ENCODE measurements at regions not wholly inside any gene's neighbourhood (a gene's known extent, or its start where the extent isn't known, plus 50 kb on each side); places are given as distances from the start of the nearest gene placed in this dataset.
"Not testable (repeated sequence)": the region's sequence is repeated elsewhere in the genome, so short reads cannot be mapped to it uniquely, and the experiment has no call there.

GRCh38 chr13:20320885-20321284 lies 88.8 kb upstream of the GJB6 start:
- DNase-seq (ENCODE audit: low spot score) (no peak), ATAC-seq (no peak)
- intact Hi-C loops (cut with DNase I), result no loop called here

- intact Hi-C loops (cut with DNase I), result no loop called here
- ATAC-seq, result no peak
- DNase-seq (ENCODE audit: low spot score), result no peak
Observed at GRCh38 chr13:20313896-20314295, 81.8 kb upstream of the GJB6 start.

GRCh38 chr13:20312292-20312691 lies 80.2 kb upstream of the GJB6 start:
- ATAC-seq, result no peak
- DNase-seq (ENCODE audit: low spot score), result no peak
- intact Hi-C loops (cut with DNase I), result no loop called here

- intact Hi-C loops (cut with DNase I), result no loop called here
- ATAC-seq (no peak), DNase-seq (ENCODE audit: low spot score) (no peak)
Observed at GRCh38 chr13:20311596-20311995, 79.5 kb upstream of the GJB6 start.

GRCh38 chr13:20311022-20311421 lies 78.9 kb upstream of the GJB6 start:
- intact Hi-C loops (cut with DNase I), result no loop called here
- DNase-seq (ENCODE audit: low spot score) (no peak), ATAC-seq (no peak)

- ATAC-seq (no peak), DNase-seq (ENCODE audit: low spot score) (no peak)
- intact Hi-C loops (cut with DNase I), result no loop called here
Observed at GRCh38 chr13:20306039-20306438, 73.9 kb upstream of the GJB6 start.

GRCh38 chr13:20305587-20305986 lies 73.5 kb upstream of the GJB6 start:
- DNase-seq (ENCODE audit: low spot score), result no peak
- ATAC-seq, result no peak
- intact Hi-C loops (cut with DNase I), result no loop called here

GRCh38 chr13:20304061-20304460 lies 71.9 kb upstream of the GJB6 start:
- intact Hi-C loops (cut with DNase I); DNase-seq (ENCODE audit: low spot score); ATAC-seq: not testable (repeated sequence)

GRCh38 chr13:20303636-20304035 lies 71.5 kb upstream of the GJB6 start:
- DNase-seq (ENCODE audit: low spot score), result no peak
- intact Hi-C loops (cut with DNase I), result no loop called here

GRCh38 chr13:20301403-20302071 lies 69.4 kb upstream of the GJB6 start:
- intact Hi-C loops (cut with DNase I), result no loop called here
- peak; percentile 82 for DNase-seq (ENCODE audit: low spot score)
- ATAC-seq, result peak; percentile 91

More at GRCh38 chr13:20303636-20304035, 71.5 kb upstream of the GJB6 start:
- no peak for ATAC-seq

GRCh38 chr13:20301015-20301402 lies 68.9 kb upstream of the GJB6 start:
- ATAC-seq (peak; percentile 35), DNase-seq (ENCODE audit: low spot score) (no peak)
- intact Hi-C loops (cut with DNase I), result no loop called here

- ATAC-seq, result no peak
- intact Hi-C loops (cut with DNase I), result no loop called here
- no peak for DNase-seq (ENCODE audit: low spot score)
Observed at GRCh38 chr13:20297181-20297580, 65.1 kb upstream of the GJB6 start.

GRCh38 chr13:20295956-20296355 lies 63.8 kb upstream of the GJB6 start:
- ATAC-seq, result no peak
- intact Hi-C loops (cut with DNase I), result no loop called here
- DNase-seq (ENCODE audit: low spot score), result no peak

- DNase-seq (ENCODE audit: low spot score), result no peak
- no peak for ATAC-seq
- intact Hi-C loops (cut with DNase I), result no loop called here
Observed at GRCh38 chr13:20294497-20294896, 62.4 kb upstream of the GJB6 start.

- ATAC-seq; DNase-seq (ENCODE audit: low spot score); intact Hi-C loops (cut with DNase I): not testable (repeated sequence)
Observed at GRCh38 chr13:20292301-20292700, 60.2 kb upstream of the GJB6 start.

GRCh38 chr13:20291675-20292074 lies 59.6 kb upstream of the GJB6 start:
- no peak for ATAC-seq
- no peak for DNase-seq (ENCODE audit: low spot score)
- intact Hi-C loops (cut with DNase I), result no loop called here

GRCh38 chr13:20291037-20291436 lies 58.9 kb upstream of the GJB6 start:
- intact Hi-C loops (cut with DNase I), result no loop called here
- ATAC-seq (no peak), DNase-seq (ENCODE audit: low spot score) (no peak)

- intact Hi-C loops (cut with DNase I), result no loop called here
- no peak for DNase-seq (ENCODE audit: low spot score)
Observed at GRCh38 chr13:20288561-20288960, 56.4 kb upstream of the GJB6 start.

GRCh38 chr13:20287976-20288375 lies 55.9 kb upstream of the GJB6 start:
- ATAC-seq (no peak), DNase-seq (ENCODE audit: low spot score) (no peak)
- intact Hi-C loops (cut with DNase I), result no loop called here

More at GRCh38 chr13:20288561-20288960, 56.4 kb upstream of the GJB6 start:
- ATAC-seq, result no peak

- no peak for ATAC-seq
- intact Hi-C loops (cut with DNase I), result no loop called here
Observed at GRCh38 chr13:20285530-20285929, 53.4 kb upstream of the GJB6 start.

More at GRCh38 chr13:20285530-20285929, 53.4 kb upstream of the GJB6 start:
- DNase-seq (ENCODE audit: low spot score), result no peak
